HG03159 (cell line): ENCODE measurements at regions not wholly inside any gene's neighbourhood (a gene's known extent, or its start where the extent isn't known, plus 50 kb on each side); places are given as distances from the start of the nearest gene placed in this dataset.

Experiments used
- ATAC-seq: cut with Tn5 transposase; IDR thresholded peaks from one replicate; pipeline ENCODE4 v1.9.1; 2021; ENCODE audit warnings: mild to moderate bottlenecking, moderate library complexity; ENCODE audit not compliant: unreplicated experiment

GRCh38 chr12:107973950-107974349, 155.1 kb upstream of the WSCD2 start:
- no peak for ATAC-seq

- ATAC-seq = no peak
Measured at GRCh38 chr12:107976331-107976730, 152.8 kb upstream of the WSCD2 start.

- ATAC-seq = no peak
Measured at GRCh38 chr12:107978201-107978600, 150.9 kb upstream of the WSCD2 start.

DNA sequence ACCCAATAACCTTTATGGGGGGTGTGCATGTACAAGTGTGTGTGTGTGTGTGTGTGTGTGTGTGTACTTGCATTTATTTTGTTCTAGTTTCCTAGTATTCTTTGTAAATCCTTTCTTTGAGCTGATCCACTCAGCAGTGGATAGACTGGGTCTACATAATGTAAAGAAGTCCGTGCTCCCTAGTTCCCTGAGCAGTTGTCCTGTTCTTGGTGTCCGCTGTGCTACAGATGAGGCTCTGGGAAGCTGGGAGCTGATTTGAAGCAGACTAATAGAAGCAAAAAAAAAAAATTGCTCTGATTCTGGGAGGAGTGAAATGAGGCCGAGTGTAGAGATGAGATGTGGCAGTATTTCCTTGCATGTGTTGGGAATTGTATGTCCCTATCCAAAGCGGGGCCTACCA, 150.4 kb upstream of the WSCD2 start:
- ATAC-seq = no peak

DNA sequence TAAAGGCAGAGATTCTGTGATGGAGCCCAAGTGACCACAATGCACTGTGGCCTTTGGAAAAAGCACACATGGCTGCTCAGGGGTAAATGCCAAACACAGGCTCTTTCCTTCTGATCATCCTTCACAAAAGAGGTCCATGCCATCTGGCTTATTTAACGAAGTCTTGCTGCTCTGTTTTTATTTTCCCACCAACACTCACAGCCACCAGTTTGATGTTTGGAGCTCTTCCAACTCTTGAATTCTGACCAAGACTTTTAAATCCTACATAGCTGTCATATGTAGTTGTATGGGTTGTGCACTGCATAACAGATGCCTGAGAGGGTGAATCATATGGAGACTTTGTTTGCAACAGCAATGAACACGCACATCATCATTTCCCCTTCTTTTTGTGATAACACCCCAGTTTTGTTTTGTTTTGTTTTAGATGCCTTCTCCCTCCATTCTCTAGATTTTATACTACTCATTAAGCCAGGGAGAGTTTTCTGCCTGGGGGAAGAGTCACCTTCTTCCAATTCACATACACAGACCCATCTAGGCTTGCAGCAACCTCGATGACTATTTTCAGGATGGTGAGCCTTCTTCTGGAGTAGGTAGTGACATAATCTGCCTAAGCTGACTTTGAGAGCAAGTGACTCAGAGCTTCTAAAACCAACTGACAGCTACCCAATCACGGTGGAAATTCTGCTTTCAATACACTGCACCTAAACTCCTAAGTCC, 145.2 kb upstream of the WSCD2 start:
- ATAC-seq = no peak

- ATAC-seq = no peak
Measured at GRCh38 chr12:107984973-107985372, 144.1 kb upstream of the WSCD2 start.

DNA sequence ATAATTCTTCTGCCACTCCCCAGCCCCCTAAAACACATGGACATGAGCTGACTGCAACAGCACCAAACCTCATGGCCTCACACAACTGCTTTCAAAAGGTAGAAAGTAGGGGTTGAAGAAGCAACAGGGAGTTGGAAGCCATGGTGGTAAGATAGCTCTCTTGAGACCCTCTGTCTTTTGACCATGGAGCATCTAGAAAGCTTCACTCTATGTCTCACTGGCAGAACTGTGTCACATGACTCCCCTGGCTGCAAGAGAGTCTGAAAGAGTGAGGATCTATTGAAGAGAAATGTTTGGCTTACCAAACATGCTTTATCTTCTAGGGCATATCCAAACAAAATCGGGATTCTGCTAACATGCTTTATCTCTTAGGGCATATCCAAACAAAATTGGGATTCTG, 142.9 kb upstream of the WSCD2 start:
- no peak for ATAC-seq

GRCh38 chr12:107990325-107990724, 138.8 kb upstream of the WSCD2 start:
- no peak for ATAC-seq

- no peak for ATAC-seq
Measured at GRCh38 chr12:107992029-107992428, 137.1 kb upstream of the WSCD2 start.

GRCh38 chr12:107992870-107993451, 136.1 kb upstream of the WSCD2 start:
- ATAC-seq = peak; percentile 68

DNA sequence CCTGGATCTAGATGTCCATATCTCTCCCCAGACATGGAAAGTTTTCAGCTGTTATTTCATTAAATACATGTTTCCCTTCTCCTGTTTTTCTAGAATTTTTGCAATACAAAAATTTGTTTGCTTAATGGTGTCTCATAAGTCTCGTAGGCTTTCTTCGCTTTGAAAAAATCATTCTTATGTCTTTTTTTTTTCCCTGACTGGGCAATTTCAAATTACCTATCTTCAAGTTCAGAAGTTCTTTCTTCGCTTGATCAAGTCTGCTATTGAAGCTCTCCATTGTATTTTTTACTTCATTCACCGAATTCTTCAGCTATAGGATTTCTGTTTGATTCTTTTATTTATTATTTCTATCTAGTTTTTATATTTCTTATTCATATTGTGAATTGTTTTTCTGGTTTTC, 130.2 kb upstream of the WSCD2 start:
- no peak for ATAC-seq

- no peak for ATAC-seq
Measured at GRCh38 chr12:108000111-108000510, 129.0 kb upstream of the WSCD2 start.

- no peak for ATAC-seq
Measured at GRCh38 chr12:108004319-108004718, 124.8 kb upstream of the WSCD2 start.

GRCh38 chr12:108008163-108008905, 120.8 kb upstream of the WSCD2 start:
- no peak for ATAC-seq

GRCh38 chr12:108009442-108010070, 119.5 kb upstream of the WSCD2 start:
- no peak for ATAC-seq

DNA sequence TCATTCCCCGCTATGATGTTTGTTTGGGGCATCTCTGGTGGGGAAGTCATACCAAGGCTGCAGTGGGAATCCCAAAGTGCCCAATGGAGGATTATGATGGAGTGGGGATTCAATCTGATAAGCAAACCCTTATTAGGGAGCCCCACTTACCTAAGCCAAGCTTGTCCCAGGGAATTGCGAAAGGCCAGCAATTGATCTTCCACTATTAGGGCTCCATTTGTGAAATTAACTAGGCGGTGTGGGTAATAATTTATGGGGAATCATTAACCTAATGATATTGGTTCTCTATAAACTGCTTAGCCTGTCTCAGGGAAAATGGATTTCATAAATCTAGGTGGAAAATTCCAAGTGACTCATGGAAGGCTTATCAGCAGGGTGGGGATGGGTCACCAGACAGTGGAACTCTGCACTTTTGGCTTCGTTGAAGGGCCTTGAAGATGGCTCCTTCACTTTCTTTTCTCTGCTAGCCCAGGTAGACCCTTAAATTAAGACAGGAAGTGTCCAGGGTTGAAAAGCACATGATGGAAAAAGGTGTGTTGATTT, 113.0 kb upstream of the WSCD2 start:
- ATAC-seq = no peak

GRCh38 chr12:108017472-108018057, 111.5 kb upstream of the WSCD2 start:
- no peak for ATAC-seq

GRCh38 chr12:108019862-108020261, 109.2 kb upstream of the WSCD2 start:
- no peak for ATAC-seq

DNA sequence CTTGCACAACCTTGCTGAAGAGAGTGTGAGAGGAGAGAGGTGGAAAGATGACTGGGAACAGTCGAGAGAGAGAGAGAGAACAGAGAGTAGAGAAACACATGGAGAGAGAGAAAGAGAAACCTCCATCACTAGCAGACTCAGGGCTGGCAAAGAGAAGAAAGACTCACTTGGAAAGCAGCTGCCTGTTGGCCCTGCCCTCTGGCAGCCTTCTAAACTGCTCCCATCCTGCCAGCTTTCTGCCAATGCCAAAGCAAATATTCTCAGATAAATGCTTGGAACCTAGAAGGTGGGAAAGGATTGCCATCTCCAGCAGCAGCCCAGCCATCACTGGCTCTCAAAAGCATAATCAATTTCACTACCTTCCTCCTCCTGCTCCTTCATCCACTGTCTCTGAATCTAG, 107.9 kb upstream of the WSCD2 start:
- ATAC-seq = no peak

DNA sequence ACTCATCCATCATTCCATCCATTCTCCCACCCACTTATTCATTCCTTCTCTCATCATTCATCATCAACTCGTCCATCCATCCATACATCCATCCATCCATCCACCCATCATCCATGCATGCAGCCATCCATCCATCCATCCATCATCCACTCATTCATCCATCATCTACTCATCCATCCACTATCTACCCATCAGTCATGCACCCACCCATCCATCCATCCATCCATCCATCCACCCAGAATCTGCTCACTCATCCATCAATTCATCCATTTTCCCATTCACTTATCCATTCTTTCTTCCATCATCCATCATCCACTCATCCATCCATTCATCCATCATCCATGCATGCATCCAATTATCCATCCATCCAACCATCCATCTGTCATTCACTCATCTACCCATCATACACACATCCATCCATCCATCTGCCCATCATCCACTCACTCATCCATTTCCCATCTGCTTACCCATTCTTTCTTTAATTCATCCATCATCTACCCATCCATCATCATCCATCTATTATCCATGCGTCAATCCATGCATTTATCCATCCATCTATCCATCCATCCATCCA, 107.1 kb upstream of the WSCD2 start:
- no peak for ATAC-seq
